ENCODE measurements at regions not wholly inside any gene's neighbourhood (a gene's known extent, or its start where the extent isn't known, plus 50 kb on each side); places are given as distances from the start of the nearest gene placed in this dataset.

DNA sequence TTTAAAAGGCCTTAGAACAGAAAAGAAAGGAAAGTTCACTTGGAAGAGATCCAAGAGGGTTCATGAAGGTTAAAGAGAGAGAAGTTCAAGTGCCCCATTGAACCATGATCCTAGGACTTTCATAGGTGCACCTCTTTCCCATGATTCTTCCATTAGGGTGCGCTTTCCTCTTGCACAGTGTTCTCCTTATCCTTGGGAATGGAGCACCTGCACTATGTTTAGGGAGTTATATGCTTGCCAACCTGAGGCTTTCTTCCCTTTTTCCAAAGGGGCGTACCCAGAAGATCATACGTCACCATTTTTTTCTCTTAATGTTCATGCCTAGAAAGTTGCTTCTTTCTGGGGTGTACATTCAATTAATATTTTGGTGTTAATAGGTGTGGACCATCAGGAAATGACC is 908.0 kb upstream of the SORCS1 start:
- ChIA-PET CTCF (no interaction called here), POLR2A (no interaction called here)
- H3K4me3 ChIP-seq (ENCODE audit: low read depth, low read length), result no peak overlapping the region
- TF ChIP-seq, protein P1, sequence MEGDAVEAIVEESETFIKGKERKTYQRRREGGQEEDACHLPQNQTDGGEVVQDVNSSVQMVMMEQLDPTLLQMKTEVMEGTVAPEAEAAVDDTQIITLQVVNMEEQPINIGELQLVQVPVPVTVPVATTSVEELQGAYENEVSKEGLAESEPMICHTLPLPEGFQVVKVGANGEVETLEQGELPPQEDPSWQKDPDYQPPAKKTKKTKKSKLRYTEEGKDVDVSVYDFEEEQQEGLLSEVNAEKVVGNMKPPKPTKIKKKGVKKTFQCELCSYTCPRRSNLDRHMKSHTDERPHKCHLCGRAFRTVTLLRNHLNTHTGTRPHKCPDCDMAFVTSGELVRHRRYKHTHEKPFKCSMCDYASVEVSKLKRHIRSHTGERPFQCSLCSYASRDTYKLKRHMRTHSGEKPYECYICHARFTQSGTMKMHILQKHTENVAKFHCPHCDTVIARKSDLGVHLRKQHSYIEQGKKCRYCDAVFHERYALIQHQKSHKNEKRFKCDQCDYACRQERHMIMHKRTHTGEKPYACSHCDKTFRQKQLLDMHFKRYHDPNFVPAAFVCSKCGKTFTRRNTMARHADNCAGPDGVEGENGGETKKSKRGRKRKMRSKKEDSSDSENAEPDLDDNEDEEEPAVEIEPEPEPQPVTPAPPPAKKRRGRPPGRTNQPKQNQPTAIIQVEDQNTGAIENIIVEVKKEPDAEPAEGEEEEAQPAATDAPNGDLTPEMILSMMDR (IDR thresholded peaks at IDR 0.05; ENCODE audit: insufficient read depth, low read length, missing control alignments), result no peak
- no peak for DNase-seq (ENCODE audit: low read depth, low spot score)

DNA sequence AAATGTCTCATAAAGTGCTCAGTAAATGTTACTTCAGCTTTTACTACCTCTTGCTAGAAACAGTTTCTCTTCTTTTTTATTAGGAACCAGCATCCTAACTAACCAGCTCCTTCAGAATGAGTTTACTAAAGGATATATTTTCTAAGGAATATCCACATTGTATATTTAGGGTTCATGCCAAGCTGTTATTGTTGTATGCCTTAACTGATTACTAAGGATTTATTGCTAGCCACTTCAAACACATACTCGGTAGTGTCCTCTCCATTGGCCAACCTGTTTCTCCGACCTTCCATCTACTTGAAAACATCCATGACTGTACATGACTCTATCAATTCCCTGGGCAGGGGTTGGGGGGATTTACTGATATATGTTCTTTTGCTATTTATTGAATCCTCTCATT is 906.3 kb upstream of the SORCS1 start:
- DNase-seq (ENCODE audit: low read depth, low spot score), result no peak
- CTCF ChIA-PET, result no interaction called here
- TF ChIP-seq, protein P1 (IDR thresholded peaks at IDR 0.05; ENCODE audit: insufficient read depth, low read length, missing control alignments), result no peak
- no peak overlapping the region for H3K4me3 ChIP-seq (ENCODE audit: low read depth, low read length)
- POLR2A ChIA-PET, result no interaction called here

DNA sequence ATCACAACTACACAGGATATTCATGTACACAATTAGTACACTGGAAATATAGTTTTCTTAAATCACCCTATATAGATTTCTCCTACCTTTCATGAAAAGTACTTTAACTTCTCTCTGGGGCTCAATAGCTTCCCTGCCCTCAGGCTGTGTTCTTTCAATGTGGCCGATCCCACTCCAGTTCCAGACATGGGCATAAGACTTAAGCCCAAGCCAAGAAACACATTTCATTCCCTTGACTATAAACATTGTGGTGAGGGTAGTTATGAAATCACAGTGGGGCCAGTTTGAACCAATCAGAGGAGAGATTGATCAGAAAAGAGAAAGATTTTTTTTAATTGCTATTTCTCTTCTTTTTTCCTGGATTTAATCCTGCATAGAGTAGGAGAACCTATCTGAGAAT is 904.6 kb upstream of the SORCS1 start:
- H3K4me3 ChIP-seq (ENCODE audit: low read depth, low read length), result no peak overlapping the region
- POLR2A ChIA-PET, result no interaction called here
- CTCF ChIA-PET, result no interaction called here
- TF ChIP-seq, protein P1 (IDR thresholded peaks at IDR 0.05; ENCODE audit: insufficient read depth, low read length, missing control alignments), result no peak
- DNase-seq (ENCODE audit: low read depth, low spot score), result no peak

DNA sequence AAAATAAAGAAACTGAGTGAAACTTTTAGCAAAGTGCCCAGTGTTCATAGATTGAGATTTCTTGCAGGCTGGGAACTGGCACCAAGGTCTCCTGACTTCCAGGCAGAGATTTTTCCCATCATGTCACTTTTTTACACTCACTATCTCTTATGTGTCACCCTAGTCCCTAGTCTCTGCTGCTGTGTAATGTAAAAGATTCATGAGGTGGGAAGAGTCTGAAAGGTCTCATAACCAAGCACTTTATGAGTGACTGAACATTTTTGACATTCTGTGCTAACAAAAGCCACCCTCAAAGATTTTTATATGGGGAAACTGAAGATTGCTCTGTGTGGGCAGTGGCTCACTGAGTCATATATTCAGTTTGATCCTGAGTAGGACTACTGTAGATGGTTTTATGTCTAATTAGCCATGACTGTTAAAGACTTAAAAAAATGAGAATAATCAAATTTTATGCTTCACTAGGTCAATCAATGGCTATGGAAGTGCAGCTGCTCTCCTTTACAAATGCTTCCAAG is 900.3 kb upstream of the SORCS1 start:
- H3K4me3 ChIP-seq (ENCODE audit: low read depth, low read length), result no peak overlapping the region
- no peak for DNase-seq (ENCODE audit: low read depth, low spot score)
- CTCF ChIA-PET, result no interaction called here
- TF ChIP-seq, protein P1 (IDR thresholded peaks at IDR 0.05; ENCODE audit: insufficient read depth, low read length, missing control alignments), result no peak
- POLR2A ChIA-PET, result no interaction called here

DNA sequence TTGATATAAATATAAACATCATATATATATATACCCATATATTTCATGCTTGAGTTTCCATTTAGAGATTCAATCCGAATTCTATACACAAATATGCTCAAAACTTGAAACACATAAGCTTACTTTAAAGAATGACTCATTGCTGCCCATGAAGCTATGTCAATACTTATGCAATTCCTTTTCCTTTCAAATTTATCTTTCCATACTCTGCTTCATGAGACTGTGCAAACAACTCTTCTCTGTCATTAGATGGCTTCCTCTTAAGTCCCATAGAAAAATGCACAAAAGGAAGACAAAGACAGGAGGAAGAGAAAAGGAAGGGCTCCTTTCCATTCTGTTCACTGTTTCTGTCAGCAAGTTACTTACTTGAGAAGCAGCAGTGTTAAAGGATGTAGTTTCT is 895.7 kb upstream of the SORCS1 start:
- TF ChIP-seq, protein P1 (IDR thresholded peaks at IDR 0.05; ENCODE audit: insufficient read depth, low read length, missing control alignments), result no peak
- no peak overlapping the region for H3K4me3 ChIP-seq (ENCODE audit: low read depth, low read length)
- POLR2A ChIA-PET, result no interaction called here
- CTCF ChIA-PET, result no interaction called here
- no peak for DNase-seq (ENCODE audit: low read depth, low spot score)

DNA sequence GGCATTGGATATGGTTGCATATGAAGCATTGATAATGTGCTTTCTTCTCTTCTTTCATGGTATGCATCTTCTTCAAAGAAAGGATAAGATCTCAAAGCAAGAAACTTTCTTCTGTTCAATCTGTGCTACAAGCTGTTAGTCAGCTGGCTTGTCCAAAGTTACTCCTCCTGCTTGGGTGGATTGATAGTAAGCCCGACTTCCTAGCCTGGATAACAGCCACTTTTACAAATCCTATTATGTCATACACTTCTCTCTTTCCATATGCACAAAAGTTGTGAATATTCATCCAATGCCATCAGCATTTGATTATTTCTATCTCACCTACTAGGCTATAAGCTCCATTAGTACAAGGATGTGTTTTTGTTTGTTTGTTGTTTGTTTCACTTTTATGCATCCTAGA is 891.0 kb upstream of the SORCS1 start:
- ChIA-PET POLR2A (no interaction called here), CTCF (no interaction called here)
- DNase-seq (ENCODE audit: low read depth, low spot score), result no peak
- no peak overlapping the region for H3K4me3 ChIP-seq (ENCODE audit: low read depth, low read length)
- TF ChIP-seq, protein P1 (IDR thresholded peaks at IDR 0.05; ENCODE audit: insufficient read depth, low read length, missing control alignments), result no peak

Measured in AG04449 (cell line).